Body of pancreas (tissue), 4 donors: ENCODE measurements at regions not wholly inside any gene's neighbourhood (a gene's known extent, or its start where the extent isn't known, plus 50 kb on each side); places are given as distances from the start of the nearest gene placed in this dataset.

Source experiments
- CTCF ChIP-seq, 7 experiments: fragments of 450-650 bp in 4 of 7; fragments of 200-600 bp in 3 of 7; sonication (generic) in 3 of 7; IDR thresholded peaks; one replicate each; pipeline ENCODE4 v1.5.1; 2016 to 2019; ENCODE audit warnings: antibody characterized with exemption in 7 of 7
- POLR2A ChIP-seq, 3 donors: fragments of 450-650 bp; IDR thresholded peaks; one replicate each; pipeline ENCODE4 v1.6.1; 2016; ENCODE audit warnings: antibody characterized with exemption in 3 of 3, mild to moderate bottlenecking in 2 of 3

GRCh38 chr5:96302174-96302738, 130.8 kb downstream of the PCSK1 start:
- TF ChIP-seq CTCF (IDR thresholded peaks at IDR 0.05): no peak
- TF ChIP-seq POLR2A (IDR thresholded peaks at IDR 0.05): no peak
